Occipital lobe (tissue), 1 donor: ENCODE measurements at regions not wholly inside any gene's neighbourhood (a gene's known extent, or its start where the extent isn't known, plus 50 kb on each side); places are given as distances from the start of the nearest gene placed in this dataset.

Experiments
- DNase-seq: peaks from one replicate; lab custom pipeline; 2025; lab: John Stamatoyannopoulos, UW

- no peak for DNase-seq
Observed at GRCh38 chr1:81582467-81582986, 218.2 kb upstream of the ADGRL2 start.

GRCh38 chr1:81578867-81579266 is 221.9 kb upstream of the ADGRL2 start:
- no peak for DNase-seq

- no peak for DNase-seq
Observed at GRCh38 chr1:81577004-81577697, 223.6 kb upstream of the ADGRL2 start.

- no peak for DNase-seq
Observed at GRCh38 chr1:81574408-81574807, 226.3 kb upstream of the ADGRL2 start.

- no peak for DNase-seq
Observed at GRCh38 chr1:81573458-81573857, 227.3 kb upstream of the ADGRL2 start.

GRCh38 chr1:81571946-81572345 is 228.8 kb upstream of the ADGRL2 start:
- no peak for DNase-seq

GRCh38 chr1:81569761-81570160 is 231.0 kb upstream of the ADGRL2 start:
- DNase-seq, result no peak

GRCh38 chr1:81563632-81564031 is 237.1 kb upstream of the ADGRL2 start:
- no peak for DNase-seq

- no peak for DNase-seq
Observed at GRCh38 chr1:81562934-81563333, 237.8 kb upstream of the ADGRL2 start.

- DNase-seq, result no peak
Observed at GRCh38 chr1:81560629-81561028, 240.1 kb upstream of the ADGRL2 start.

GRCh38 chr1:81559662-81560350 is 240.9 kb upstream of the ADGRL2 start:
- DNase-seq, result no peak

GRCh38 chr1:81558291-81559076 is 242.2 kb upstream of the ADGRL2 start:
- no peak for DNase-seq

- no peak for DNase-seq
Observed at GRCh38 chr1:81556968-81557367, 243.8 kb upstream of the ADGRL2 start.

- DNase-seq, result no peak
Observed at GRCh38 chr1:81554534-81554933, 246.2 kb upstream of the ADGRL2 start.

- no peak for DNase-seq
Observed at GRCh38 chr1:81554108-81554507, 246.6 kb upstream of the ADGRL2 start.

GRCh38 chr1:81553503-81553902 is 247.2 kb upstream of the ADGRL2 start:
- no peak for DNase-seq

- DNase-seq, result no peak
Observed at GRCh38 chr1:81551946-81552345, 248.8 kb upstream of the ADGRL2 start.

GRCh38 chr1:81550753-81551152 is 250.0 kb upstream of the ADGRL2 start:
- no peak for DNase-seq

GRCh38 chr1:81549588-81550127 is 251.1 kb upstream of the ADGRL2 start:
- no peak for DNase-seq

GRCh38 chr1:81548918-81549587 is 251.7 kb upstream of the ADGRL2 start:
- DNase-seq, result no peak

GRCh38 chr1:81547912-81548303 is 252.8 kb upstream of the ADGRL2 start:
- no peak for DNase-seq
